Colonic mucosa (tissue), 4 donors: ENCODE measurements at regions not wholly inside any gene's neighbourhood (a gene's known extent, or its start where the extent isn't known, plus 50 kb on each side); places are given as distances from the start of the nearest gene placed in this dataset.

Experiments used
- DNase-seq: peaks from one replicate; pipeline ENCODE4 v3.0.0-alpha.2; 2020
- H3K27ac ChIP-seq: fragments of 200-600 bp; one replicate; pipeline ENCODE4 v1.8.0; 2021
- H3K27me3 ChIP-seq: fragments of 200-600 bp; one replicate; pipeline ENCODE4 v1.8.0; 2021
- H3K36me3 ChIP-seq: fragments of 200-600 bp; one replicate; pipeline ENCODE4 v1.8.0; 2021
- H3K4me1 ChIP-seq: fragments of 200-600 bp; one replicate; pipeline ENCODE4 v1.8.0; 2021; ENCODE audit warnings: mild to moderate bottlenecking
- H3K4me3 ChIP-seq: fragments of 200-600 bp; one replicate; pipeline ENCODE4 v1.8.0; 2021
- H3K9ac ChIP-seq, 2 donors: one replicate each; pipeline ENCODE4 v1.7.0; 2013; ENCODE audit warnings: control low read depth in 2 of 2, low read depth in 2 of 2, low read length in 2 of 2
- H3K9me3 ChIP-seq: fragments of 200-600 bp; one replicate; pipeline ENCODE4 v1.8.0; 2021
- intact Hi-C: fragments of 100-400 bp; cut with DNase I; formaldehyde crosslinking; loops from one replicate; pipeline ENCODE4 v1.14.1; 2022
- TF ChIP-seq, protein P1 (sequence below): fragments of 200-600 bp; IDR thresholded peaks from one replicate; pipeline ENCODE4 v1.8.0; 2022; ENCODE audit warnings: antibody characterized with exemption, mild to moderate bottlenecking
- donor health status: healthy.
- donor health status: DM: no; HTN: no; CAD: no.
- donor health status: DM: no; HTN: no; CAD: no.

DNA sequence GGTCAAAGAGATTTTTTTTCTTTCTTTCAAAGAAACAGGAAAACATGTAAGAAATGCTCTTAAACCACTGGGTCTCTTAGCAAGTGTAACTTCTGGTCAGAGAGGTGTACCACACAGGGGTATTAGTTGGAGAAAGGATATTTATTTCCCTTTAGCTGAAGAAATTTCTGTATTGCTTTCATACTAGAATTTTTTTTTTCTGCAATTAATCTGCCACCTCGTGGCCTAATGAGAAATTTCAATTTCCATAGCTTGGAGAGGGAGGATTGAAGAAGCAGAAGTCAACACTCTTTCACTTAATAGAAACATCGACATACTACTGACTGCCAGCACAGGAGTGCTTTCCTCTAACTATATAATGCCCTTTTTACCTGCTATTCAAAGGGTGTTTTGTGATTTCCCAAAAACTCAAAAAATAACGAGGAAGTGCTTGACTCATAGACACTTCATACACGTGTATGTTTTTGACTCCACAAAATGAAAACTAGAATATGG lies 177.6 kb upstream of the NAMPT start:
- no peaks in the 10 kb centered on the region for H3K36me3 ChIP-seq
- DNase-seq, result no peak
- TF ChIP-seq, protein P1, sequence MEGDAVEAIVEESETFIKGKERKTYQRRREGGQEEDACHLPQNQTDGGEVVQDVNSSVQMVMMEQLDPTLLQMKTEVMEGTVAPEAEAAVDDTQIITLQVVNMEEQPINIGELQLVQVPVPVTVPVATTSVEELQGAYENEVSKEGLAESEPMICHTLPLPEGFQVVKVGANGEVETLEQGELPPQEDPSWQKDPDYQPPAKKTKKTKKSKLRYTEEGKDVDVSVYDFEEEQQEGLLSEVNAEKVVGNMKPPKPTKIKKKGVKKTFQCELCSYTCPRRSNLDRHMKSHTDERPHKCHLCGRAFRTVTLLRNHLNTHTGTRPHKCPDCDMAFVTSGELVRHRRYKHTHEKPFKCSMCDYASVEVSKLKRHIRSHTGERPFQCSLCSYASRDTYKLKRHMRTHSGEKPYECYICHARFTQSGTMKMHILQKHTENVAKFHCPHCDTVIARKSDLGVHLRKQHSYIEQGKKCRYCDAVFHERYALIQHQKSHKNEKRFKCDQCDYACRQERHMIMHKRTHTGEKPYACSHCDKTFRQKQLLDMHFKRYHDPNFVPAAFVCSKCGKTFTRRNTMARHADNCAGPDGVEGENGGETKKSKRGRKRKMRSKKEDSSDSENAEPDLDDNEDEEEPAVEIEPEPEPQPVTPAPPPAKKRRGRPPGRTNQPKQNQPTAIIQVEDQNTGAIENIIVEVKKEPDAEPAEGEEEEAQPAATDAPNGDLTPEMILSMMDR, result peak; percentile 61

DNA sequence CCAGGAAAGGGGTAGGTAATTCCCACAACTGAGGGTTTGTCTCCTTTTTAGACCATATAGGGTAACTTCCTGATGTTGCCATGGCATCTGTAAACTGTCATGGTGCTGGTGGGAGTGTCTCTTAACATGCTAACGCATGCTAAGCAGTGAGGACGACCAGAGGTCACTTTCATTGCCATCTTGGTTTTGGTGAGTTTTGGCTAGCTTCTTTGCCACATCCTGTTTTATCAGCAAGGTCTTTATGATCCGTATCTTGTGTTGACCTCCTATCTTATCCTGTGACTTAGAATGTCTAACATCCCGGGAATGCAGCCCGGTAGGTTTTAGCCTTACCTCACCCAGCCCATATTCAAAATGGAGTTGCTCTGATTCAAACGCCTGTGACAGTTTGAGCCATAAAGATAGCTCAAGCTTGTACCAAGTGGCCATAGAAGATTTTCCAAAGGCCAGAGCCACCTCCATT lies 176.0 kb upstream of the NAMPT start:
- Histone ChIP-seq H3K9ac (no peak overlapping the region), H3K27ac (no peak overlapping the region), H3K27me3 (no peaks in the 10 kb centered on the region), H3K4me1 (no peaks in the 10 kb centered on the region), H3K4me3 (no peak overlapping the region), H3K9me3 (no peaks in the 10 kb centered on the region), H3K36me3 (no peaks in the 10 kb centered on the region)
- intact Hi-C loops, result no loop called here
- DNase-seq, result no peak
- TF ChIP-seq, protein P1, result no peak

More for the DNA sequence above, 177.6 kb upstream of the NAMPT start:
- no peak overlapping the region for H3K4me3 ChIP-seq
- intact Hi-C loops, result loop anchor here (1.0 kb wide), 1 partner anchor 286 kb away; no protein-coding TSS in a partner anchor
- H3K27ac ChIP-seq, result no peak overlapping the region
- H3K9me3 ChIP-seq, result no peaks in the 10 kb centered on the region
- no peak overlapping the region for H3K9ac ChIP-seq
- no peaks in the 10 kb centered on the region for H3K27me3 ChIP-seq
- no peaks in the 10 kb centered on the region for H3K4me1 ChIP-seq

DNA sequence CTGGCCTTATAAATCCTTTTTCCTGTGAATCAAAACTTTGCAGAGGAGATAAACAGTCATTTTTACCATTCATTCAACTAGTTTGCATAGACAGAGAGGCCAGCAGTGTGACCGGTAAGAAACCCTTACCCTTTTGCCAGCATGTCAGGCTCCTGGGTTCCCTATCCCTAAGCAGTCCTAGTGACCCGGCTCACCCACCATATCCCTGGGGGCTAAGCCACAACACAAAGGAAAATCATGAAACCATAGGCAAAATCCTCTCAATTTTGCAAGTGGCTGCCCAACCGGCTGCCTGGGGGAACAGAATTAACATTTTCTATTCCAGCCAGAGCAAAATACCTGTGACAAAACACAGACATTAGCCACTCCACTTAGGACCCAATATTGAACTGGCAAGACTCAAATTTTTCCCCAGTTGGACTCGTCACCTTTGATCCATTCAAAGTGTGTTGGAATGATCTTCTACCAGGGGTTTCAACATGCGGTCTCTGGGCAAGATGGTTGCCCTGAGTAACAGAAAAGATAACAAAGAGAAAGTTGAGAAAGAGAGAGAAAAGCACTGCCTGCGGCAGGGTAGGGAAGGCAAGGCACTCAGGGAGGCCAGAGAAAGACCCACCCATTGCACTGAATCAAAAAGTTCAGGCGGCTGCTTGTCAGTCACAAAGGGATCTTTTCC lies 174.8 kb upstream of the NAMPT start:
- Histone ChIP-seq H3K9me3 (no peaks in the 10 kb centered on the region), H3K4me3 (no peak overlapping the region), H3K36me3 (no peaks in the 10 kb centered on the region), H3K27ac (no peak overlapping the region), H3K9ac (no peak overlapping the region), H3K4me1 (no peaks in the 10 kb centered on the region), H3K27me3 (no peaks in the 10 kb centered on the region)
- DNase-seq, result no peak
- TF ChIP-seq, protein P1, result no peak
- intact Hi-C loops, result no loop called here

DNA sequence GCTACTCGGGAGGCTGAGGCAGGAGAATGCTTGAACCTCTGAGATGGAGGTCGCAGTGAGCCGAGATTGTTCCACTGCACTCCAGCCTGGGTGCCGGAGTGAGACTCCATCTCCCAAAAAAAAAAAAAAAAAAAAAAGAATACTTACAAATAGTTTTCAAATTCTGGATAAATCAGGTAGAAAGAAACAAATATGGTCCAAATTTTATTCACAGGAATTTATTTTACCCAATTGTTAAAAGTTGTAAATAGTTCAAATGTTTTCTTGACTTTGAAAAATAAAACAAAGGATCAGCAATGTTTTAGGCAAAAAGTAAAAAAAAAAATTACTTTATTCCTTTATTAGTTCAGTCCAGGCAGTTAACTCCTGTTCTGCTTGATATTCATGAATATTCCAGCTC lies 172.9 kb upstream of the NAMPT start:
- no peaks in the 10 kb centered on the region for H3K27me3 ChIP-seq
- H3K4me1 ChIP-seq, result no peaks in the 10 kb centered on the region
- H3K36me3 ChIP-seq, result no peaks in the 10 kb centered on the region
- no peaks in the 10 kb centered on the region for H3K9me3 ChIP-seq
- no peak overlapping the region for H3K9ac ChIP-seq
- no peak for DNase-seq
- no peak overlapping the region for H3K4me3 ChIP-seq
- H3K27ac ChIP-seq, result no peak overlapping the region
- TF ChIP-seq, protein P1, result no peak
- intact Hi-C loops, result no loop called here

DNA sequence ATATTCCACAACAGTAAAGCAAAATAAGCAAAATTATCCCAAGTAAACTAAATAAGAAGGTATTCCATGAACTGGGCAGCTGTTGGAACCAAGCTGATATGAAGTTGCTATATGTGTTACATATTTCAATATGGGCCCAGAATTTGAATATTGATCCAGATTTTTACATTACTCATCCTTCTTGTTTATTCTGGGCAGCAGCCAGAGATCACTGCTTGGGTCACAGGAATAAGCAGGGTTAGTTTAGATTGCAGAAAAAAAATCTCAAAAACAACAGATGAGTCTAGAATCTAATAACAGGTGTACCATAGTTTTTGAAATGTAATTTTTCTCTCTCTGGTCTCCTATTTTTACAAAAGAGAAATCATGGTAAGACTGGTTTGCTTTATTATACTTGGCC lies 171.5 kb upstream of the NAMPT start:
- no peaks in the 10 kb centered on the region for H3K4me1 ChIP-seq
- H3K36me3 ChIP-seq, result no peaks in the 10 kb centered on the region
- H3K27ac ChIP-seq, result no peak overlapping the region
- H3K27me3 ChIP-seq, result no peaks in the 10 kb centered on the region
- H3K9ac ChIP-seq, result no peak overlapping the region
- H3K9me3 ChIP-seq, result no peaks in the 10 kb centered on the region
- TF ChIP-seq, protein P1, result no peak
- no peak overlapping the region for H3K4me3 ChIP-seq
- DNase-seq, result no peak
- intact Hi-C loops, result no loop called here
